ENCODE measurements at regions not wholly inside any gene's neighbourhood (a gene's known extent, or its start where the extent isn't known, plus 50 kb on each side); places are given as distances from the start of the nearest gene placed in this dataset.

GRCh38 chr7:117986645-117987269 is 113.5 kb upstream of the CTTNBP2 start:
- TF ChIP-seq SMC3 (conservative IDR thresholded peaks at IDR 0.05; ENCODE audit: poor library complexity): no peak
- TF ChIP-seq POLR2AphosphoS5 (IDR thresholded peaks at IDR 0.05): no peak
- no peak for TF ChIP-seq CTCF (IDR thresholded peaks at IDR 0.05; ENCODE audit: poor library complexity, severe bottlenecking)

Data from neural cell (in vitro differentiated cells).